WERI-Rb-1 (cell line): ENCODE measurements at regions not wholly inside any gene's neighbourhood (a gene's known extent, or its start where the extent isn't known, plus 50 kb on each side); places are given as distances from the start of the nearest gene placed in this dataset.

Source experiments
- DNase-seq: peaks from one replicate; pipeline ENCODE4 v3.0.0-alpha.2; 2020
- H3K27ac ChIP-seq: fragments of 250-450 bp; sonication (Bioruptor Pico); 2 replicates; pipeline ENCODE4 v1.5.1; 2020; ENCODE audit warnings: mild to moderate bottlenecking, moderate library complexity
- H3K27me3 ChIP-seq: fragments of 250-450 bp; sonication (Bioruptor Pico); 2 replicates; pipeline ENCODE4 v1.5.1; 2021; ENCODE audit warnings: mild to moderate bottlenecking, low read depth, moderate library complexity; ENCODE audit not compliant: insufficient read depth, severe bottlenecking
- H3K36me3 ChIP-seq: fragments of 250-450 bp; sonication (Bioruptor Pico); 2 replicates; pipeline ENCODE4 v1.5.1; 2020; ENCODE audit warnings: mild to moderate bottlenecking, moderate library complexity
- H3K4me3 ChIP-seq: 2 replicates; pipeline ENCODE4 v1.5.1; 2011; ENCODE audit warnings: low read depth, mild to moderate bottlenecking, control low read depth, low read length
- H3K9me3 ChIP-seq: fragments of 250-450 bp; sonication (Bioruptor Pico); 2 replicates; pipeline ENCODE4 v1.5.1; 2021; ENCODE audit warnings: mild to moderate bottlenecking, moderate library complexity; ENCODE audit not compliant: severe bottlenecking
- TF ChIP-seq, protein P1 (sequence below): IDR thresholded peaks from 2 replicates; pipeline ENCODE4 v1.5.1; 2011; ENCODE audit warnings: low read depth, mild to moderate bottlenecking, control low read depth, inconsistent platforms, low read length

DNA sequence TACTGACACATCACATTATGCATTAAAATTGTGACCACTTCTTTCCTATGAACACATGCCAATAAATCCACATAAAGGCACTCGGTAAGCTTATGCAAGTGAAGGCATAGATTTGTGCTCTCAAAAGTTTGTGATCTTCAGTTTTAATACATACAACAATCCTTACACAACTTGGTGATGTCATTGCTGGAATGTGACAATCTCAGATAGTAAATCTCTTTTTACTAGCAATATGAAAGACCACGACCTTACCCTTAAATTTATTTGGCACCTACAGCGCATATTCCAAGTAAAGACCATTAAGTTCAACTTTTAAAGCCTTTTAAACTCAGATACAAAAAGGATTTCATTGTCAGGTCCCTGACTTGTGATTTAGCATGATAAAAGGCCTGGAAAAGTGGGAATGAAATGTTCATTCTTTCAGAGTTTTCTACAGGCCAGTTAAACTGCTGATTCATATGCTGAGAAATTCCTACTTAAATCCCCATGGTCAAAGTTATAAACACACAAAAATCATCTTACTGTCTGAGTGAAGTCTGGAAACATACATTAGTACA, 157.4 kb downstream of the SIPA1L2 start:
- Histone ChIP-seq H3K27me3 (no peaks in the 10 kb centered on the region), H3K9me3 (no peaks in the 10 kb centered on the region), H3K27ac (no peak overlapping the region), H3K36me3 (no peaks in the 10 kb centered on the region), H3K4me3 (no peak overlapping the region)
- TF ChIP-seq, protein P1, sequence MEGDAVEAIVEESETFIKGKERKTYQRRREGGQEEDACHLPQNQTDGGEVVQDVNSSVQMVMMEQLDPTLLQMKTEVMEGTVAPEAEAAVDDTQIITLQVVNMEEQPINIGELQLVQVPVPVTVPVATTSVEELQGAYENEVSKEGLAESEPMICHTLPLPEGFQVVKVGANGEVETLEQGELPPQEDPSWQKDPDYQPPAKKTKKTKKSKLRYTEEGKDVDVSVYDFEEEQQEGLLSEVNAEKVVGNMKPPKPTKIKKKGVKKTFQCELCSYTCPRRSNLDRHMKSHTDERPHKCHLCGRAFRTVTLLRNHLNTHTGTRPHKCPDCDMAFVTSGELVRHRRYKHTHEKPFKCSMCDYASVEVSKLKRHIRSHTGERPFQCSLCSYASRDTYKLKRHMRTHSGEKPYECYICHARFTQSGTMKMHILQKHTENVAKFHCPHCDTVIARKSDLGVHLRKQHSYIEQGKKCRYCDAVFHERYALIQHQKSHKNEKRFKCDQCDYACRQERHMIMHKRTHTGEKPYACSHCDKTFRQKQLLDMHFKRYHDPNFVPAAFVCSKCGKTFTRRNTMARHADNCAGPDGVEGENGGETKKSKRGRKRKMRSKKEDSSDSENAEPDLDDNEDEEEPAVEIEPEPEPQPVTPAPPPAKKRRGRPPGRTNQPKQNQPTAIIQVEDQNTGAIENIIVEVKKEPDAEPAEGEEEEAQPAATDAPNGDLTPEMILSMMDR: no peak
- DNase-seq: no peak

DNA sequence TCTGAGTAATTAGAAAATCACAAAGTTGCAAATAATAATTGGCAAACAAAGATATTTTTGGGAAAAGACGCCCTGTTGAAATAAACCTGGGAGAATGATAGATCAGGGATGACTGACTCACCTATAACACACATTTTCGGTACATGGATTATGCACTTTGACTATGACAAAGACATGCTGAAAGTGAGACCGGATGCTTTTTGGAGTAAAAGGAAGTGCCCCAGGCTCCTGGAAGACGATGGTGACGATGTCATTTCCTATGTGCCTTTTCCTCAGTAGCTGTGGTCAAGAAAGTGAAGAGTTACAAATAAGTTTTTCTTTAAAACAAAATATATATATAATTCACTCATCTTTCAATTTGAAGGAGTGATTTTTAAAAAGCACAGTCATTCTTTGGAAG, 158.7 kb downstream of the SIPA1L2 start:
- Histone ChIP-seq H3K4me3 (no peak overlapping the region), H3K27me3 (no peaks in the 10 kb centered on the region), H3K27ac (no peak overlapping the region), H3K9me3 (no peaks in the 10 kb centered on the region), H3K36me3 (no peaks in the 10 kb centered on the region)
- TF ChIP-seq, protein P1: no peak
- no peak for DNase-seq

DNA sequence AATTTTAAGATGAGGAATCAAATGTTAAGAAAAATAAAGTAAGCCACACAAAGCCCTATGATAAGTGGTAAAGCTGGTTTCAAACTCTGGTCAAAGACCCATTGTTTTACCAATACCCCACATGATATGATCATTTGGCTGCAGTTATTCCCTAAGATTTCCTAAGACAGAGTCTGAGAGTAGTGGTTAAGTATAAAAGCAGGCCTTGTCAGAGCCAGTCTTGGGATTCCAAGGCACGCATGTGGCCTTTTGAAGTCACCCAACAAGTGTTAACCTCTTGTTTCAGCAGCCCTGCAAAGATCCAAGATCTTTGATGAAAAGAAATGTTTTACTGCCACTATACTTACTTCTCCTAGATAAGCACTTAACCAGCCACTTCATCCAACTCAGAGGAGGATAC, 159.2 kb downstream of the SIPA1L2 start:
- no peak overlapping the region for H3K27ac ChIP-seq
- no peaks in the 10 kb centered on the region for H3K27me3 ChIP-seq
- no peaks in the 10 kb centered on the region for H3K36me3 ChIP-seq
- TF ChIP-seq, protein P1: no peak
- H3K9me3 ChIP-seq: no peaks in the 10 kb centered on the region
- no peak for DNase-seq
- H3K4me3 ChIP-seq: no peak overlapping the region

DNA sequence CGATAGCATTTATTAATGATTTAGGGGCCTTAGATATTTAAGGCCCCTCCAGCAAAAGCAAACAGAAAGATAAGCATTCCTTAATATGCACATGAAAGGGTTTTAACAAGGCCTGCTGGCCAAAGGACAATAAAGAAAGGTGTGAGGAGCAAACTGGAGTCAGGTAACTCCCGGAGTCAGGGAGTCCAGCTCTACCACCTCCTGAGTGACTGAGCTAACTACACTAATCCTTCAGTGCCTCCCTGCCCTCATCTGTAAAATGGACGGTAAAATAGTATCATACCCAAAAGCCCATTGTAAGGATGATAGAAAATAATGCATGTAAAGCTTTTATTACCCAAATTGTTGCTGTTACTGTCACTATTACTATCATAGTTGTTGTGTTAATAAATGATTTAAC, 161.7 kb downstream of the SIPA1L2 start:
- no peak overlapping the region for H3K4me3 ChIP-seq
- TF ChIP-seq, protein P1: no peak
- DNase-seq: no peak
- no peaks in the 10 kb centered on the region for H3K9me3 ChIP-seq
- H3K36me3 ChIP-seq: no peaks in the 10 kb centered on the region
- no peaks in the 10 kb centered on the region for H3K27me3 ChIP-seq
- no peak overlapping the region for H3K27ac ChIP-seq

- TF ChIP-seq, protein P1: no peak
- Histone ChIP-seq H3K36me3 (no peaks in the 10 kb centered on the region), H3K9me3 (no peaks in the 10 kb centered on the region), H3K4me3 (no peak overlapping the region), H3K27me3 (no peaks in the 10 kb centered on the region), H3K27ac (no peak overlapping the region)
- no peak for DNase-seq
These were observed 162.7 kb downstream of the SIPA1L2 start for GRCh38 chr1:232467073-232467760.

- DNase-seq: no peak
- no peak overlapping the region for H3K27ac ChIP-seq
- H3K36me3 ChIP-seq: no peaks in the 10 kb centered on the region
- TF ChIP-seq, protein P1: no peak
- no peaks in the 10 kb centered on the region for H3K9me3 ChIP-seq
- H3K4me3 ChIP-seq: no peak overlapping the region
- H3K27me3 ChIP-seq: no peaks in the 10 kb centered on the region
These were observed 165.6 kb downstream of the SIPA1L2 start for GRCh38 chr1:232464325-232464724.
